EH (cell line): ENCODE measurements at regions not wholly inside any gene's neighbourhood (a gene's known extent, or its start where the extent isn't known, plus 50 kb on each side); places are given as distances from the start of the nearest gene placed in this dataset.

Source experiments
- DNase-seq: peaks from one replicate; pipeline ENCODE4 v3.0.0-alpha.2; 2015; ENCODE audit warnings: low read depth

- DNase-seq, result no peak
Measured at GRCh38 chr3:182220013-182220412, 508.3 kb downstream of the SOX2 start.

DNA sequence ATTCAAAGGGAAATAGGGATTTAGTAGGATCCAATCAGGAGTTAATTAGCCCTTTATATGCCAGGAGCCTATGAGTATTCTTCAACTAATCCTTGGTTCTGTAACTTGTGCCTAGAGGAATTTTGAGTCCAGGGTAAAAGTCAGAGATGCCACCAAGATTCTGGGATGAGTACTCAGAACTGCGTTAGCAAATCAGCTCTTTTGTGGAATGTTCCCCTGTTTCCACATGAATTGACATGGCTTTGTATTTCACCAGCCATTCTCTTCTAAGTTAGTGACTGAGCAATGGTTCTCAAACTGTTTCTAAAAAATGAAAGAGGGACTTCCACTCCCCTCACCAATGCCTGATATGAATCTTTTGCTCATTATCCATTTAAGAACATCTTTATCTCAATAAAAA is 508.7 kb downstream of the SOX2 start:
- DNase-seq, result no peak

DNA sequence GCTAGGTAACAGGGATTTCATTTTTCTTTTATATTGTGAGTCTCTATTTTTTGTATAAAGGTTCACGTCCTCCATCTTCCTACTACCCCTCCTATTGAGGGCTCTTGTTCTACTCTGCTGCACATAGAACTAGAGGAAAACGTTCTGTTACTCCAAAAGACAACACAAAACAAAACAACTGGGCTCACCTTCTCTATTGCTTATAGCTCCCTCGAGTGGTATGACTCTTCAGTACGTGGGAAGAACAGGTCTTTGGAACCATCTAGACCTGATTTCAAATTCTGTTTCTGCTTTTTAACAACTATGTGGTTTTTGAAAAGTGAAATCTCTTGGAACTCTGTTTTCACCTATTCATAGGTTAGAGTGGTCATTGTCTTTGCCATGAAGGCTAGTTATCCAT is 515.3 kb downstream of the SOX2 start:
- no peak for DNase-seq

DNA sequence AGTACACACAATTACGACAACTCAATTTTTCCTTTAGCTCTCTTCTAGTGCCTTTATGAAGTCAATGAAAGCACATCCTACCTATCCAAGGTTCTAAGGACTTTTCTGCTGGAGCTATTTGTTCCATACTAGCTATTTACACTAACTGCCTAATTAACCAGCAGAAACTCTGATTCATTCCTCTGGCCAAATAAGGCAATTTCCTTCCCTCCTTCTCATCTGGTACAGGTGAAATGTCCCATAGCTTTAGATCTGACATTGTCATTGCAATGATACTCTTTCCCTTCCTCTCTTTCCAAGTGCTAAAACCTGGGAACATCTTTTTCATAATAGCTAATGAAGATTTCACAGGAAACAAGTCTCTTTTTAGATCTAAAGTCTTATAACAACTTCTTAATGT is 521.7 kb downstream of the SOX2 start:
- DNase-seq, result no peak

GRCh38 chr3:182233957-182234356 is 522.2 kb downstream of the SOX2 start:
- DNase-seq, result no peak

- DNase-seq, result no peak
Measured at GRCh38 chr3:182234881-182235280, 523.2 kb downstream of the SOX2 start.

DNA sequence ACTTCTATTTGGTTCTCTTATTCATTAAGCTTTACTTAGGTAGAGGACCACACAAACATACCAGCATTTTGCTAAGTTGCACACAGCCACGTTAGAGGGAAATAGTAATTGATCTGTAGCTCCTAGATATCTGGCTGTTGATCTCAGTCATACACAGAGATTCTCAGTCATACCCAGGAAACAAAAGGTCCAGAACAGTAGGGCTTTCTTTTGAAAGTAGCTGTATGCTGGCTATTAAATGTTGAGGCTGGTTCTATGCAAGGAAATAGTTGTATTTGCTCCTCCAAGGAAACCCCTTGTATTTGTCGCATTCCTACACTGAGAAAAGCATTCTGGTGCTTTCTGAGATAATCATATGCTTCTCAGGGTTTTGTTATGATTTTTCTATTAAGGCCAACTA is 523.8 kb downstream of the SOX2 start:
- DNase-seq, result no peak

DNA sequence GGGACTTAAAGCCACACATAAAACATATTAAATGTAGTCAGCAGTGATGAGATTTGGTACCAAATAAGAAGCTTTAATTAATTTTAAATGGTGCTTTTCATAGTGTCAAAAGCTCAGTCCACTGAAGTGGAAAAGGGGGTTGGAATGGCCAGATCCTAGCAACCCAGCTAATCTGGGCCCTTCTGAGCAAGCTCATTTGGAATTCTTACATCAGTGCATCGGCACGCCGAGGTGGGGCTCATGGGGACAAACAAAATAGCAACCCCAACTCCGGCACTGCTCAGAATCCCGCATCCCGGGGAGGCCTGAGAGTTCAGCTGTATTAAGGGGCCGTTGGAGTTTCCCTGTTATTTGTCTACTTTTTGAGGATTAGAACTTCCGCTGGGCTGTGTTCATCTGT is 526.4 kb downstream of the SOX2 start:
- DNase-seq, result no peak

DNA sequence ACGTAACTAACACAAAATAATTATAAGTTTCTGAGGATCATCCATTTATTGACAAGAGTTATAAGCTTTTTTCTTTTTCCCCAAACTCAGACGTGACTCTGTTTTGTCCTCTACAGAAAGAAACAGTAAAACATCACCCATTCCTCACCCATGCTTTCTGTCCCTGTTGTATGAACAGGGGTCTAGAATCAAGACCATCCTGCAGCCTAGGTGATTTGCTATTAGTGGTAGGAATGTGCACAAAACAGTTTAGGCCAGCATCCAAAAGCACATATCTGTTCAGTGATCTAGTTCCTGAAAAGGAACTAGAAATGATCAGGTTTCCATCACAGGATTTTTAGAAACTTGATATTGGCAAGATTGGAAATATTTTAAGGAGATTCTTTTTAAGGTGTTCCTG is 527.6 kb downstream of the SOX2 start:
- no peak for DNase-seq

GRCh38 chr3:182240474-182240873 is 528.7 kb downstream of the SOX2 start:
- DNase-seq, result no peak

GRCh38 chr3:182241196-182241765 is 529.6 kb downstream of the SOX2 start:
- DNase-seq, result no peak

DNA sequence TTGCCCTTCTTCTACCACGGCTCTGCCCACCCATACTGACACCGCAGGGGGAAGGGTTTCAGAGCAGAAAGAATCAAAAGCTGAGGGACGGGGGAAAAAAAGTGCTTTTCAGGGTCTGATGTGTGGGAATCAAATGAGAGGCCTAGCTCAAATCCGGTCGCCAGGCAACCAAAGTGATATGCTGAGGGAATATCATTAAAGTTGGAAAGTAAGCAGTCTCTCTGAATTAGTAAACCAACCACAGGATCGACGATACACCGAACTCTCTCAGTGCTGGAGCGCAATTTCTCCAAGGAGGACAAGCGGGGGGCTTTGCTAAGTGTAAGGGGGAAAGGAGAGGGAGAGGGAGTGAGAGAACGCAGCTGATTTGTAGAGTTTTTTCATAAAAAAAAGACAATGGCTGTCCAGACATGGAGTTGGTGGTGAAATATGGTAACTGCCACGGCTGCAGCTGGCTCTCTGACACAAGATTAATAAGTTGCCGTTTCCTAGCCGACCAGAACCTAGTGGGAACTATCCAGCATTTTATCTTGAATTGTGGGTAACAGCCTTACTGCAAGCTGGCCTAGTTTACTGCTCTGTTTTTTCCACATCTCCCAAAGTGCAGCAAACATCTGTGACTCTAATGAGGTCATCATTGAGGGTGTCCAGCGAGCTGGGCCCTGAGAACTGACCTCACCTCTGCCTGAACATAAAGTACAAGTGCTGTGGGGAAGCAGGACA is 530.2 kb downstream of the SOX2 start:
- DNase-seq, result no peak

GRCh38 chr3:182242489-182242942 is 530.8 kb downstream of the SOX2 start:
- DNase-seq, result no peak

DNA sequence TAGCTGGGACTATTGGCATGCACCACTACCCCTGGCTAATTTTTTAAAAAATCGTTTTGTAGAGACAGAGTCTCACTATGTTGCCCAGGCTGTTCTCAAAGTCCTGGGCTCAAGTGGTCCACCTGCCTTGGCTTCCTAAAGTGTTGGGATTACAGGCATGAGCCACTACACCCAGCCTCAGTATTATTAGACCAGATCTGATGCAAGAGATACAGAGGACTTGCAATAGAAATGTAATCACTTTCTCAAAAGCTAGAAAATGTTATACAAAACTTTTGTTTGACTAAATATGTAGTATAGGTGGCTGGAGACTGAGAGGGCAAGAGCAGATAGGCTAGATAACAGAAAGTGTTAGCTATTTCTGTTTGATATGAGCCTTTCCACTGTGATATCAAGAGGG is 531.9 kb downstream of the SOX2 start:
- DNase-seq, result no peak

GRCh38 chr3:182244222-182244971 is 532.7 kb downstream of the SOX2 start:
- DNase-seq, result no peak

GRCh38 chr3:182245059-182245458 is 533.3 kb downstream of the SOX2 start:
- no peak for DNase-seq

DNA sequence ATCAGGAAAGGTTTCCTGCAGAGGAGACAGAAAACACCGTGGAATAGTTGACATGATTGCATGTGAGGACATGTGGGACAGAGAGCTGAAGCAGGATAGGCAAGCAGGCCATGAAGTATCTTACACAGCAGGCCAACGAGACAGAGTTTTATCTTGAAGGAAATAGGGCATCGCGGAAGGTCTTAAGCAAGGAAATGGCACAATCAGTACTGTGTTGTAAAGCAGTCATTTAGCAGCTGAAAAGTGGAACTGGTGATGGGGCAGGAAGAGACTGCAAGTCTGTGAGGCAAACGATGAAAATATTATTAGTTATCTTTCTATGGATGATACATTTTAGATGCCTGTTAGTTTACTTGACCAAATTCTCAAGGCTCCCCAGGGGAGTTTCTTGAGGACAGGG is 535.1 kb downstream of the SOX2 start:
- no peak for DNase-seq

DNA sequence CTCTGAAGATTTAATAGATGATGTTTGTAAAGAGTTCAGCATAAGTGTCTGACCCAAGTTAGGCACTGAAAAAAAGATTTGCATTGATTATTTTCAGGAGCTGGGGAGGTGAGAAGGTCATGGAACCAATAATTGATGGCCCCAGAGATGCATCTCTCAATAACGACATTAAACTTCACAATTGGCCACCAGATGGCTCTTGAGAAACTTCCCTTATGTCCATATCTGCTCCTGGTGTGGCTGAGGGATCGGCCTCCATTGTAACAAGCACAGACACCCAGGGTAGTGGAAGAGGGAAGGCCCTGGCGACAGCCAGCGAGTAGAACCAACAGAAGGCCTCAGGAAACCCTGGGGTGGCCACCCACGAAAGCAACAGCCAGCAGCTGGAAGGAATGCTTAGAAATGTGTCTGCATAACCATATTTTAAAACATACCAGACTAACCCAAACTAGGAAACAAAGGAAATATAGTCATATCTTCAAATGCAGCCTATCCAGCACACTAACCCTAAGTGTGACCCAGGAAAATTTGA is 536.7 kb downstream of the SOX2 start:
- DNase-seq, result no peak

DNA sequence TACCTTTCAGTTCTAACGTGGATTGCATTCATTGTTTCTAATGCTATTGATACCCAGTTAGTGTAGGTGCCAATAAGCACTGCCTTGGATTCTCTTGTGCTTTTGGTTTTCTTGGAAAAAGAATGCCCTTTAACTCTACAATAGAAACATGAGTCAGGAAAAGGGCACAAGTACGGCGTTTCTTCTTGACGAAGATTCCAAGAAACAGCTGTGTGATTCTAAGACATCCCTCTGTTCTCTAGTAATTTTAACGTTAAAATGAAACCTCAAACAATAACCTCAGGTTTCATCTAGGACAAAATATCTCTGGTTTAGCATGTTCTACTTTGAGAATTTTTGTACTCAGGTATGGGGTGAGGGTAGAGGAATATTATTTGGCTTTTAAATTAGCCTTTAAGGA is 540.5 kb upstream of the ATP11B start:
- no peak for DNase-seq

GRCh38 chr3:182255158-182255557 is 538.1 kb upstream of the ATP11B start:
- DNase-seq, result no peak

- DNase-seq, result no peak
Measured at GRCh38 chr3:182257361-182257760, 535.9 kb upstream of the ATP11B start.

DNA sequence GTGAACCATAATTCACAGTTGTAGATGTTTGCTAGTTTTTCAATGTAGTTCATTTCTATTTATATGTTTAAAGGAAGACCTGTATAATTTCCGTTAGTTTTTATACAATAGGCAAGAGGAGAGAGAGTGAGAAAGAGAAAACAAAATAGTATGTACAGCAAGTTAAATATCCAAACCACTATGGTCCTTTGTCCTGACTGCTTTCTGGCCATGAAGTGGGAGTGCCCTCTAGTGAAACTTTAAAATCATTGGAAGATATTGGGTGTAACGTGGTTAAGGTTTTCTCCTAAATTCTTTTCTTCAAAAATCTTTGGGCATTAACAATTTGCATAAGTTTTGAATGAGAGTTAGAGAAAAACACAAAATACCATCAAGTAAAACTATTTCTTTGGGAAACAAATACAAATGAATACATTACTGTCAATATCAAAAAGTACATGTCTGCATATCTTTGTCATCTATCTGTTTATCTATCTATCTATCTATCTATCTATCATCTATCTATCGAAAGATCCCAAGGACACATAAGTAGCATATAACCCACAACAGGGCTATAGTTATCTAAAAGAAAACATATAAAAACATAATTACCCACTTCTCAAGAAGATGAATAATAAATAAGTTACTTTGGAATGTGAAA is 534.6 kb upstream of the ATP11B start:
- DNase-seq, result no peak

DNA sequence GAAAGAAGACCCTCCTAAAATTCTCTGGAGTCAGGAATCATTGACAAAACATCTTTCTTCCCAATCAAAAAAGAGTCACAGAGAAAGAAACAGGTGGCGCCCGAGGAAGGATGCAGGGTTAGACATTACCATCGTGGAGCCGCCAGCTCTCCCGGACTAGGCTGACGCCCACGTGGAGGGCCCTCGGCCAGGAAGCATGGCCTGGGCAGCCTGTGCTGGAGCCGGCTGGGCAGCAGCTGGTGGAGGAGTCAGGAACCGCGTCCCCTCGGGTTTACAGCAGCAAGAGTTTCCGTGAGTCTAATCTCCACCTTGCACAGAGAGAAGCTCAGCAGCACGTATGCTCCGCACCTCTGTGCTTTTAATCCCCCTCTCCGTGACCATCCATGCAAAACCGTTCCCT is 533.7 kb upstream of the ATP11B start:
- DNase-seq, result no peak
